IMR-90 (cell line): ENCODE measurements at regions not wholly inside any gene's neighbourhood (a gene's known extent, or its start where the extent isn't known, plus 50 kb on each side); places are given as distances from the start of the nearest gene placed in this dataset.
A peak's percentile ranks its signal among the peaks of the same experiment; 100 is the strongest.

Source experiments
- ATAC-seq: fragments of 200-7000 bp; cut with Tn5 transposase; 2 replicates; pipeline ENCODE4 v1.9.1; 2020; ENCODE audit warnings: low read depth, mild to moderate bottlenecking, moderate library complexity
- BruUV-seq: library from RNA; stranded (reverse); fragments of 400-500 nt; replicated peaks from 2 replicates; lab custom pipeline; 2021; lab: Mats Ljungman, UMichigan
- CTCF ChIA-PET: fragments of 300-600 bp; formaldehyde crosslinking; extraction: SDS; loops from one replicate; lab custom pipeline; 2021; ENCODE audit warnings: antibody characterized with exemption; lab: Yijun Ruan, JAX
- POLR2A ChIA-PET: fragments of 300-600 bp; sonication (Branson Sonifier 250); formaldehyde crosslinking; loops from one replicate; lab custom pipeline; 2022; ENCODE audit warnings: antibody characterized with exemption; ENCODE audit not compliant: unreplicated experiment; lab: Charles Lee
- DNase-seq: peaks from one replicate; pipeline ENCODE4 v3.0.0; 2013
- H2AFZ ChIP-seq: replicated peaks from 2 replicates; pipeline ENCODE3; 2013; ENCODE audit warnings: low read length, mild to moderate bottlenecking; ENCODE audit not compliant: poor library complexity
- H2AK5ac ChIP-seq: 2 replicates; pipeline ENCODE4 v1.6.1; 2013; ENCODE audit warnings: low read depth, low read length, inconsistent platforms
- H2AK9ac ChIP-seq: replicated peaks from 2 replicates; pipeline ENCODE3; 2013; ENCODE audit warnings: mild to moderate bottlenecking, low read depth, low read length, moderate library complexity; ENCODE audit not compliant: poor library complexity
- H2BK120ac ChIP-seq: 2 replicates; pipeline ENCODE4 v1.6.1; 2013; ENCODE audit warnings: low read depth, low read length, inconsistent platforms
- H2BK15ac ChIP-seq: 3 replicates; pipeline ENCODE4 v1.6.1; 2013; ENCODE audit warnings: low read depth, low read length, inconsistent platforms
- H2BK20ac ChIP-seq: 2 replicates; pipeline ENCODE4 v1.6.1; 2013; ENCODE audit warnings: low read depth, mild to moderate bottlenecking, inconsistent platforms, low read length, moderate library complexity
- H2BK5ac ChIP-seq: 2 replicates; pipeline ENCODE4 v1.6.1; 2013; ENCODE audit warnings: mild to moderate bottlenecking, low read depth, low read length, inconsistent platforms; ENCODE audit not compliant: poor library complexity, severe bottlenecking
- H3K14ac ChIP-seq: replicated peaks from 2 replicates; pipeline ENCODE4 v1.6.1; 2013; ENCODE audit warnings: low read depth, low read length, inconsistent platforms
- H3K18ac ChIP-seq: 2 replicates; pipeline ENCODE4 v1.6.1; 2013; ENCODE audit warnings: low read depth, low read length, control low read depth
- H3K23ac ChIP-seq: 2 replicates; pipeline ENCODE4 v1.6.1; 2013; ENCODE audit warnings: low read depth, low read length, inconsistent platforms
- H3K27ac ChIP-seq: 2 replicates; pipeline ENCODE4 v1.5.1; 2013; ENCODE audit warnings: mild to moderate bottlenecking, control low read depth, low read length; ENCODE audit not compliant: insufficient read depth
- H3K27me3 ChIP-seq: 2 replicates; pipeline ENCODE4 v1.6.1; 2013; ENCODE audit warnings: low read length; ENCODE audit not compliant: control insufficient read depth, insufficient read depth
- H3K36me3 ChIP-seq: 2 replicates; pipeline ENCODE4 v1.6.1; 2013; ENCODE audit warnings: low read length, mixed read lengths; ENCODE audit not compliant: control insufficient read depth, insufficient read depth
- H3K4ac ChIP-seq: 2 replicates; pipeline ENCODE4 v1.6.1; 2013; ENCODE audit warnings: low read depth, low read length, inconsistent platforms
- H3K4me1 ChIP-seq: 2 replicates; pipeline ENCODE4 v1.6.1; 2013; ENCODE audit warnings: low read length, mixed read lengths; ENCODE audit not compliant: control insufficient read depth, insufficient read depth
- H3K4me2 ChIP-seq: 2 replicates; pipeline ENCODE4 v1.6.1; 2013; ENCODE audit warnings: low read depth, mild to moderate bottlenecking, control low read depth, low read length, moderate library complexity
- H3K4me3 ChIP-seq: 2 replicates; pipeline ENCODE4 v1.5.1; 2013; ENCODE audit warnings: low read depth, mild to moderate bottlenecking, control low read depth, low read length, moderate library complexity; ENCODE audit not compliant: insufficient read depth
- H3K56ac ChIP-seq: 2 replicates; pipeline ENCODE4 v1.6.1; 2013; ENCODE audit warnings: low read length, inconsistent platforms; ENCODE audit not compliant: insufficient read depth; ENCODE audit errors: extremely low read depth
- H3K79me1 ChIP-seq, 2 experiments: 2 replicates each; pipeline ENCODE4 v1.6.1; 2013; ENCODE audit warnings: low read length in 2 of 2, inconsistent platforms in 1 of 2, low read depth in 1 of 2
- H3K9ac ChIP-seq: 2 replicates; pipeline ENCODE4 v1.6.1; 2013; ENCODE audit warnings: low read depth, low read length, control low read depth
- H3K9me1 ChIP-seq: 2 replicates; pipeline ENCODE4 v1.6.1; 2013; ENCODE audit warnings: low read length, inconsistent platforms; ENCODE audit not compliant: insufficient read depth
- H3K9me3 ChIP-seq: 2 replicates; pipeline ENCODE4 v1.6.1; 2013; ENCODE audit warnings: low read length; ENCODE audit not compliant: control insufficient read depth, insufficient read depth
- H4K20me1 ChIP-seq: 2 replicates; pipeline ENCODE4 v1.6.1; 2013; ENCODE audit warnings: low read length, inconsistent platforms; ENCODE audit not compliant: insufficient read depth
- H4K5ac ChIP-seq: 2 replicates; pipeline ENCODE4 v1.6.1; 2013; ENCODE audit warnings: mild to moderate bottlenecking, low read depth, low read length, control low read depth
- H4K8ac ChIP-seq, 2 experiments: 2 replicates each; pipeline ENCODE4 v1.6.1; 2013; ENCODE audit warnings: low read depth in 2 of 2, low read length in 2 of 2, control low read depth in 1 of 2, inconsistent platforms in 1 of 2
- H4K91ac ChIP-seq: 2 replicates; pipeline ENCODE4 v1.6.1; 2013; ENCODE audit warnings: low read depth, low read length, inconsistent platforms; ENCODE audit not compliant: insufficient read depth
- FOS ChIP-seq: fragments of 150-350 bp; IDR thresholded peaks from 2 replicates; pipeline ENCODE4 v1.6.1; 2016; ENCODE audit warnings: low read depth, low read length
- WGBS, 2 experiments: methylation state at CpG; one replicate each; pipeline versions ENCODE4 v1.1.5 to v1.1.7; 2013; ENCODE audit warnings: missing lambda C conversion rate in 2 of 2; ENCODE audit not compliant: insufficient read length in 1 of 2; ENCODE audit errors: extremely low coverage in 2 of 2; 5-methylcytosine and 5-hydroxymethylcytosine counted together
- dilution Hi-C: fragments of 300-500 bp; cut with HindIII; formaldehyde crosslinking; loops from one replicate; pipeline ENCODE4 v1.14.3; 2018; ENCODE audit warnings: low sequenced_read_pairs; ENCODE audit not compliant: unreplicated experiment
- in situ Hi-C: fragments of 300-500 bp; cut with MboI; formaldehyde crosslinking; loops from 3 replicates; pipeline ENCODE4 v1.14.3; 2019; ENCODE audit warnings: low sequenced_read_pairs, inconsistent platforms, mixed read lengths
- intact Hi-C: fragments of 100-400 bp; cut with micrococcal nuclease; formaldehyde crosslinking; loops from 2 replicates; pipeline ENCODE4 v1.10.0; 2022
- TF ChIP-seq, protein P1 (sequence below): fragments of 150-350 bp; IDR thresholded peaks from 2 replicates; pipeline ENCODE4 v1.6.1; 2017; ENCODE audit warnings: mild to moderate bottlenecking, antibody characterized with exemption, low read length, low read depth

- in situ Hi-C loops (loop anchor here (25.0 kb wide), 1 partner anchor 815 kb away; no protein-coding TSS in a partner anchor), intact Hi-C loops (no loop called here), dilution Hi-C loops (no loop called here)
- no CpG with 5 or more reads among the region's 3 CpGs for WGBS, 2 experiments
- DNase-seq (peak; percentile 53), ATAC-seq (no peak)
- Histone ChIP-seq H3K14ac (peak overlapping the region; percentile 21; the same call in 1 of the 2 replicates), H2BK5ac (peak overlapping the region; percentile 4), H2BK120ac (peak overlapping the region; percentile 38; the same call in 1 of the 2 replicates), H2AK5ac (peak overlapping the region; percentile 29; the same call in 1 of the 2 replicates), H4K20me1 (no peaks in the 10 kb centered on the region; the same call in 1 of the 2 replicates), H3K56ac (no peak overlapping the region), H3K27ac (no peak overlapping the region), H2AFZ (no peak overlapping the region), H3K4me1 (peaks cover 26% of the 10 kb centered on the region), H2BK20ac (peak overlapping the region; percentile 79), H3K79me1 (peaks cover 0 to 52% of the 10 kb centered on the region in 2 experiments; a peak in 2 of 4 replicates), H3K4me3 (no peak overlapping the region), H3K9me1 (peaks cover 24% of the 10 kb centered on the region), H3K18ac (no peak overlapping the region; the same call in 1 of the 2 replicates), H2AK9ac (no peak overlapping the region), H4K5ac (no peak overlapping the region), H3K9ac (no peak overlapping the region), H3K23ac (no peak overlapping the region), H3K27me3 (no peaks in the 10 kb centered on the region), H2BK15ac (peak overlapping the region; percentile 86; the same call in 1 of the 3 replicates), H3K9me3 (no peaks in the 10 kb centered on the region), H4K91ac (no peak overlapping the region), H3K4ac (peak overlapping the region; percentile 21; the same call in 1 of the 2 replicates), H3K36me3 (no peaks in the 10 kb centered on the region), H4K8ac (no peak overlapping the region), H3K4me2 (no peak overlapping the region)
- CTCF ChIA-PET = no interaction called here
- BruUV-seq = no TSS peak
- POLR2A ChIA-PET = no interaction called here
- no peak for TF ChIP-seq FOS
- TF ChIP-seq, protein P1, sequence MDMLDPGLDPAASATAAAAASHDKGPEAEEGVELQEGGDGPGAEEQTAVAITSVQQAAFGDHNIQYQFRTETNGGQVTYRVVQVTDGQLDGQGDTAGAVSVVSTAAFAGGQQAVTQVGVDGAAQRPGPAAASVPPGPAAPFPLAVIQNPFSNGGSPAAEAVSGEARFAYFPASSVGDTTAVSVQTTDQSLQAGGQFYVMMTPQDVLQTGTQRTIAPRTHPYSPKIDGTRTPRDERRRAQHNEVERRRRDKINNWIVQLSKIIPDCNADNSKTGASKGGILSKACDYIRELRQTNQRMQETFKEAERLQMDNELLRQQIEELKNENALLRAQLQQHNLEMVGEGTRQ = peak; percentile 67
Measured at GRCh38 chr17:72397687-72398086, 276.9 kb downstream of the SOX9 start.
